GM18861 (cell line): ENCODE measurements at regions not wholly inside any gene's neighbourhood (a gene's known extent, or its start where the extent isn't known, plus 50 kb on each side); places are given as distances from the start of the nearest gene placed in this dataset.

Experiments used
- ATAC-seq: cut with Tn5 transposase; IDR thresholded peaks from one replicate; pipeline ENCODE4 v1.9.1; 2021; ENCODE audit not compliant: unreplicated experiment

DNA sequence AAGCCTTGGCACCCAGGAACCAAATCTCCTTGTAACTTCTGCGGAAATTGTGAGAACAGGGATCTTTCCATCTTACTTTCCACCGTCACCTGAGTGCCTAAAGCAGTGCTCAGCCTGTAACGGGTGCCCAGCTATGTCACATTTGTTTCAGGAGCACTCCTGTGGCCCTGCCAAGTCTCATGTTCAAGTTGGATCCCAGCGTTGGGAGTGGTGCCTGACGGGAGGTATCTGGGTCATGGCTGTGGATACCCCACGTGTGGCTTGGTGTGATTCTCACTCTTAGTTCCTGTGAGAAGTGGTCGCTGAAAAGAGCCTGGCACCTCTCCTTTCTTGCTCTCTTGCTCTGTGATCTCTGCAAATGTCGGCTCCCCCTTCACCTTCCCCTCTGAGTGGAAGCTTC is 114.9 kb downstream of the UQCRFS1 start:
- no peak for ATAC-seq

DNA sequence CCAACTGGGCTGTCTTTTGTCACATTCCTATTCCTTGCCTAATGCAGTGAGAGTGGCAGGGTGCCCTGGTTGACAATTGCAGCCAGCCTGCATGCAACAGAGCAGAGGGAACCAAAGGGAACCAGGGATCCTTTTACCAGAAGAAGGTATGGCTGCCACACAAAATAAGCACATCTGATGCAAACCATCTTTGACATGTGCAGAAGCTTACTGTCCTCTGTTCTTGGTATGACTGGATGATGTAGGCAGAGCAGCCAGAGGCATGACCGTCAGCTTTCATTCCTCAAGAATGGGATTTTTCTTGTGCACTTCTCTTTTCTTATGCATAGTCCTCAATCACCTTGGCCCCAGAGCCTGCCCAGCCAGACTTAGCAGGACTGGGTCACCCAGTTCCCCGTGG is 116.1 kb downstream of the UQCRFS1 start:
- ATAC-seq = no peak

DNA sequence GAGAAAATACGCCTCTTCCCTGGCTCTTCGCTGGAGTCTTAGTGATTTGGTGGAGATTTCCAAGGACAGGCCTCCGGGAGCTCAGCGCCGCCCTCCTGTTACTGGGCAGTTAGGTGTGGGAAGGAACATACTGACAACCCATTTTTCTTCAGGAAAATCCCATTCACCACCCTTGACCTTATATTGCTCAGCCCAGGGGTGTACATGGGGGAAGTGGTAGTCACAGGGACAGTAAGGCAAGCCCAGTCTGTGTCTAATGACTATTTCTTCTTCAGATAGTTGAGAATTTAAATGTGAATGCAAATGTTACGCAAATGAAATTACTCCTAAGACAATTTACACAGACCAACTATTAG is 119.4 kb downstream of the UQCRFS1 start:
- ATAC-seq = no peak

DNA sequence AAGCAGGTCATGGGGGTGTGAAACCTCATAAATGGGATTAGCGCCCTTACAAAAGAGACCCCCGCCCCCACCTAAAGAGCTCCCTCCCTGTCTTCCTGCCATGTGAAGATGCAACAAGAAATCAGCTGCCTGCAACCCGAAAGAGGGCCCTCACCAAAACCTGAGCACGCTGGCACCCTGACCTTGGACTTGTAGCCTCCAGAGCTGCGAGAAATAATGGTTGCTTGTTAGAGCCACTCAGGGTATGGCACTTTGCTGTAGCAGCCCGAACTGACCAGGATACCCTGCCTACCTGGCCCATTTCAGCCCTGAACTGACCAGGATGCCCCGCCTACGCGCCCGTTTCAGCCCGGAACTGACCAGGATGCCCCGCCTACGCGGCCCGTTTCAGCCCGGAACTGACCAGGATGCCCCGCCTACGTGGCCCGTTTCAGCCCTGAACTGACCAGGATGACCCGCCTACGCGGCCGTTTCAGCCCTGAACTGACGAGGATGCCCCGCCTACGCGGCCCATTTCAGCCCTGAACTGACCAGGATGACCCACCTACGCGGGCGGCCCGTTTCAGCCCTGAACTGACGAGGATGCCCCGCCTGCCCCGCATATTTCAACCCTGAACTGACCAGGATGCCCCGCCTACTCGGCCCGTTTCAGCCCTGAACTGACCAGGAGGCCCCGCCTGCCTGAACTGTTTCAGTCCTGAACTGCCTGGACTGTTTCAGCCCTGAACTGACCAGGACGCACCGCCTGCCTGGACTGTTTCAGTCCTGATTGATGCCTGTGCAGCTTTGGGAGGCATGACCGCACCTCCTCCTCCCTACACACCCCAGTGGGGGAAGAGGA is 120.0 kb downstream of the UQCRFS1 start:
- ATAC-seq = no peak

DNA sequence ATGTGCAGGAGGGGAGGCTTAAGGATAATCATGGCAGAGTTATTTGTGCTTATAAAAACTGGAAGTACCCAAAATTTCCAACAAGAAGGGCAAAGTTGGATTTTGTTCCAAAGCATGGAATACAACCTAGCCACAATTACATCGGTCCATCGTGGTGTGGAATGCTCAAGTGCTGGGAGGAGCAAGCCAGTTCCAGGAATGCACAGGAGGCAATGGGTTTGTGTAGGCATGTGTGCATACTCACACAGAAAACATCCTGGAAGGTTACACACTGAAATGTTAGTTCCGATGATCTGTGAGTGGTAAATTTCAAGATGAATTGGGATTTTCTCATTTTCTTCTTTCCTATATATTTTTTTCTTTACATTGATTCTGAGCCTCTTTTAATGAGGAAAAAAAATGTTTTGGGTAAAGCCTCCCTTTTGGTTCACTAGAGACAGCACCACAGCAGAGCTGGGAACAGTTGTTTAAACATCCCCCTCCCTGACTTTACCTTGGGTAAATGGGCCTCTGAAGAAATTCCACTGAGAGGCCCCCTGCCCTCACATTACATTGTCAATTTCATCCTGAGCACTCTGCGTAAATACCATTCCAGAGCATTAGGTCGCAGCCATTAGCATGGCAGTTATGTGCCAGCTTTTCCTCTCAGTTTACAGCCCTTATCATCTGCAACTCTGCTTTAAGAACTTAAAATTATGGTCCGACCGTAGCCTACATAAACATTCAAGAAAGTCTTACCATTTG is 122.0 kb downstream of the UQCRFS1 start:
- no peak for ATAC-seq

DNA sequence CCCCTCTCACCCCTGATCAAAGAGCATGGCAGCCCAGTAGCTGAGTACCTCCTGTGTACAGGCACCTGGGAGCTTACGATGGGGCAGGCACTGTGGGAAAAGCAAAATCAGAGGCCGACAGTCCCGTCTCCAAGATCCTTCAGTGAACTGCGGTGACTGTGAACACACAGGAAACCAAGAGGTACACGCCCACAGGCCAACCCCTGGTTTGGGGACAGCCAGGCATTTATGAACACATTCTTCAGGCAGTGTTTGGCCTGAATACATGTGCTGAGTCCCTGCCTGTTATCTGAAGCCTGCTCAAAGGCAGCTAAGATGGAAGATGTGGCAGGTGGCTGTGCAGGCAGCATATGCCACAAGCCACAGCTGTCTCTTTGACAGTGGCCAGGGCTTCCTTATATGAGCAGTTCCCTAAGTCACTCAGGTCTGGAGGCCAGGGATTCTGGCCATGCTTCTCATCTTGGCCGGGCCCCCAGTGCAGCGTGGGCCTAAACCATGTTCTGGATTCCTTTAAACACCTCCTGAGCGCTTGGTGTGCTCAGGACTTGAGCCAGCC is 123.6 kb downstream of the UQCRFS1 start:
- ATAC-seq = no peak

DNA sequence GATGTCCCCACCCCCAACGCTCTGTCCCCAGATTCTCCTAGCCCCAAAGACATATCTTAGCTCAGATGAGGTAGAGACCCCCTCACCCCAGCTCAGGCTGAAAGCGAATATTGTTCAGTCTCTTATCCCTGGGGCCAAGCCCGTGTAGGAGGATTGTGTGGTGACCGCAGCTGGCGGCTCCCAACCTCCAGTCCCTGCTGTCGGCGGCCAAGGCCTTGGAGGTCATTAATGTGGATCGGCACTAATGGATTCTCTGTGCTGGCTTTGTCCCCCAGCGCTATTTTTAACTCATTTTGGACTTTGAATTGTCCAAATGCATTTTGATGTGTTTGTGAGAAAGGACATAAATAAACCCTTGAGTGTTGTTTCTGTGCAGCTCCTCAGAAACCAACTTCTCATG is 124.2 kb downstream of the UQCRFS1 start:
- no peak for ATAC-seq

DNA sequence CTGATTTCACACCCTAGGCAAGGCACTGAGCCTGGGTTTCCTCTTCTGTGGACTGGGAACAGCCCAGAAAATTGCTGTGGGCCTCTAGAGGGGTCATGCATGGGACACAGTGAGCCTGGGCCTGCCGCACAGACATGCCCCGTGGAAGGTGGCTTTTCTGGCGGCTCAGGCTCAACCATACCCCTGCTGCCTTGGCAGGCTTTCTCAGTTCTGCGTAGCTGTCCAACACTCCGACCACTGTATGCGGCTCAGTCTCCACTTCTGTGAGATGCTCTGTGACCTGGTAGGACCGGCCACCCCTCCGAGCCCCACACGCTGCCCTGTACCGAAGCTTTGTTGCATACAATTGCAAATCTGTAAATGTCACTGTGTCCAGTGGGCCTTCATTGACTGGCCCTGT is 126.3 kb downstream of the UQCRFS1 start:
- ATAC-seq = no peak

DNA sequence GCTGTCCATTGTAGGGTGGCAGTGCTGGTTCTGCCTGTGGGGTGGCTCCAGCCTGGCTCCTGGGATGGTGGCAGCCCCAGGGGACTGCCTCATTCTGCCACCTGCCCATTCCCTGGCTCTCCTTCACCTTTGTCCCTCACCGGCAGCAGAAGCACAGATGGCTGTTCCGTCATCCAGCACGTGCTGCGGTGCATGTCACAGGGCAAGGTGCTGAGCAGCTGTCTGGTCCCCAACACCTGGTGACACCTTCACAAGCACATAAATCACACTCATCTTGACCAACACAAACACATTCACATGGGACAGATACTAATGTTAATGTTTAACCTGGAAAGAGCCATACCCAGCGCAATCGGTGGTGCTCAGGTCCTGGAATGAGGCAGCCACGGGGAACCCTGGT is 126.8 kb downstream of the UQCRFS1 start:
- no peak for ATAC-seq

DNA sequence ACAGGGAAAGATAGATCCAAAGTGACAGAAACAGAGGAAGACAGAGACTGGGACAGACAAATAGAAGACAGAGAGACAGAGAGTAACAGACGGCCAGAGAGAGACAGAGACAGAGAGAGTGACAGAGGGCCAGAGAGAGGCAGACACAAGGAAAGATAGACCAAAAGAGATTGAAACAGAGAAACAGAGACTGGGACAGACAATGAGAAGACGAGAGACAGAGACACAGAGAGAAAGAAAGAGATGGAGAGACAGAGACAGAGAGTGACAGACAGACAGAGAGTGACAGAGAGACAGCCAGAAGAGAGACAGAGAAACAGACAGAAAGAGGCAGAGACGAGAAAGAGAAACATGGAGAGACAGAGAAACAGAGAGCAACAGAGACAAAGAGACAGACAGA is 127.3 kb downstream of the UQCRFS1 start:
- ATAC-seq = no peak

DNA sequence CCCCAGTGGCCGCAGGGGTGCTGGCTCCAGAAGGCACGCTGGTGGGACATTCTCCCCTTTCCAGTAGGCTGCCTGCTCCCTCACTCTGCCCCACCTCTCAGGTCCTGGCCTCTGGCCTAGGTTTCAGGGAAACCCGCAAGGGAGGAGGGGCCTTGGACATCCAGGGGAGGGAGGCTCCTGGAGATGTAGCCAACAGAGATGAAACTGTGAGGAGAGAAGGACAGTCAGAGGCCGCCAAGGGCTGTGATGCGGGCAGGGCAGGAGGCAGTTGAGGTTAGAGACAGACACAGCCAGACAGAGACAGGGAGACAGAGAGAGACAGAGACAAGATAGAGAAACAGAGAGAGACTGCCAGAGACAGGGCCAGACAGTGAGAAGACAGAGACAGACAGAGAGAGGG is 127.7 kb downstream of the UQCRFS1 start:
- no peak for ATAC-seq

DNA sequence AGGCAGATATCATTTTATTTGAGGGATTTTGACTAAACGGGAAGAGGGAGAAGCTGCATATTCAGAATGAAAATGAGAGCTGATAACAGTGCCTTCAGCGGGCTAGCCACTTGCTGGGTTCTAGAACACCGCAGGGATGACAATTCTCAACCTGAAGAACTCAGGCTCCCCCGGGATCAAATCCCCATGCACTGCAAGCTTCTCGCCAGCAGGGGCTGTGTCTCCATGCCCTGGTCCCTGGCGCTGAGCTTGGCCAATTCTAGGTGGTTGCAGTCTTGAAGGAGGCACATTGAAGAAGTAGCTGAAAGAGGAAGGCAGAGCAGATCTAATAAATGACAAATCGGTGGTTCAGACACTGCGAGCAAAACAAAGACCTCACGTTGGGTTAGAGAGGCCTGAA is 128.7 kb downstream of the UQCRFS1 start:
- no peak for ATAC-seq

DNA sequence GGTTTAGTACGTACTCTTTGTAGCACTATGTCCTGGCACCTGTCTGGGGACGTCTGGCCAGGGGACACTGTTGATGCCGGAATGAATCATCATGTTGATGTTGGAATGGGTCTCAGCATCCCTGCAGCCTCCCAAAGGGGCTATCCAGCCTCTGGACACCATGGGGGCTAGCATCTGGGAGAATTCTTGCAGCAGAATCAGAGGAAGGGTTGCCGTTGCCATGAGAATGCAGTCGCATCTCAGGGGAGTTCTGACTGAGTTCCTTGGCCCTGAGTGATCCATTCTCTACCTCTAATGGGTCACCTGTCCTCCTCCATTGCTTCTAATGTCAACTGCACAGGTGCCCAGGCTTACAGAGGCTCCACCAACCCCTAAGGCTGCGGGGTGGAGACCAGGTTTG is 129.1 kb downstream of the UQCRFS1 start:
- no peak for ATAC-seq

DNA sequence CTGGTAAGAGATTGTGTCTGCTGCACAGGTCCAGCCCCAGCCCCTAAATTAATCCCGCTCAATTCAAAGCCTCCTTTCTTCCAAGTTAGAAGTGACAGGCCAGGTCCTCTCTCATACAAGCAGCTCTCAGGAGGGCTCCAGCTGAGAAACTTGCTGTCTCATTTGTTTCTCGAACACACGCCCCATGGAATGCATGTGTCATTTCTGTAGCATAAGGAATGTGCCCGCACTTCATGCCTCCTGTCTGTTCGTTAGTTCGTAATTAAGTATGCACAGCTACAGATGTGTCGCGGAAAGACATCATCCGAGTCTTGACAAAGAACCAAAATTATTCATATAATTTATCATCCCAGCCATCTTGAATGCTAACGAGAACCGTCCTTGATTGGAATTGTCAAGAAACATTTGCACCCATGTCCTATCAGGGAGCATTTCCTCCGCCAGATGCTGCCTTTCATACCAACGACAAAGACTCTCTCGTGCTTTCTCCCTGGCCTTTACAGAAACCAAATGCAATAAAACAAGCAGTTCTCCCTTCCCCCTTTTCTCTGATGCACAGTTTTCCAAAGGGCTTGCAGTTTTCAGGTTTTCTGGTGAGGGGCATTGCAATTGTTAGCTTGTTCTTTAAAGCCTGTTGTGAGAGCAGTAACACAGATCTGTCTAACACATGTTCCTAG is 133.5 kb downstream of the UQCRFS1 start:
- no peak for ATAC-seq

DNA sequence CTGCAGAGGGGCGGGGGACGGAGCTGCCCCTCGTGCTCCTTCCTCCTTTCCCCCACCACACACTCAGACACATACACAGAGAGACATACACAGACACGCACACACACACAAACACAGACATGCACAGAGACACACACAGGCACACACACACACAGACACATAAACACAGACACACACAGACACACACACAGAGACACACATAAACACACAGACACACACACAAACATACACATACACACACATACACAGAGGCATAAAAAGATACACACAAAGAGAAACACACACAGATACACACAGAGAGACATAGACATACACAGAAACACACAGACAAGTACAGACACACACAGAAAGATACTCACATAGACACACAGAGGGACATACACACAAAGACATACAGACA is 136.0 kb downstream of the UQCRFS1 start:
- ATAC-seq = no peak

DNA sequence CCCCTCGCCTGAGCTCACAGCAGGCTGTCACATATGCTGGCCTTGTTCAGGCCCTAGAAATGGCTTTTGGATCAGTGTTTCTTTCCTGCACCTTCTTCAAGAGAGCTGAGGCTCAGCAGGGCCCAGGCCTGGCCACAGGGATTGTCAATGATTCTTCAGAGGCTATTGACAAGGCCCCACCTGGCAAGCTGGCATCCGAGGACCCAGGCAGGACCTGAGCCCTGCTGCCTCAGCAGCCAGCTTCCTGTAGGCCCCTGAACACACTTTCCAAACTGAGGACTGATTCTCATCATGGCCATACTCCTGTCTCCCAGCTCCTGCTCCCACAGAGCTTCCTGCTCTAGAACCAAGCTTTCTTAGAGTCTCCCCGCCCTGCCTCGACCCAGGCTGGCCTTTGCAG is 136.8 kb downstream of the UQCRFS1 start:
- ATAC-seq = no peak

DNA sequence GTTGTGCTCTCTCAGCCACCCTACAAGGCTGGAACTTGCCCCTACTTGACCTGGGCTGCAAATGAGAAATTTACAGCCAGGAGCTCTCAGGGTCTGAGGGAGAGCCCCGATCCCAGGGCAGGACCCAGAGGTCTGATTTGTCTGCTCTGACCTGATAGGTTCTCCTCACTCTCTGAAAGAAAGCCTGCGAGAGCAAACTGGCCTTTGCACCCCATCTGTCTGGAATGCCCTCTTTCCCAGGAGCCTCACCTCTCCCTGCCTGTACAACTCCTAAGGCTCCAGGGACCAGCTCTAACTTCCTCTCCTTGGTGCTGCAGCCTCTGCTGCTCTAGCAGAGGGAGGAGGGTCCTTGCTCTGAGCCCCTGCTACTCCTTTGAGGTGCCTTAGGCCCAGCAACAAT is 137.8 kb downstream of the UQCRFS1 start:
- no peak for ATAC-seq

DNA sequence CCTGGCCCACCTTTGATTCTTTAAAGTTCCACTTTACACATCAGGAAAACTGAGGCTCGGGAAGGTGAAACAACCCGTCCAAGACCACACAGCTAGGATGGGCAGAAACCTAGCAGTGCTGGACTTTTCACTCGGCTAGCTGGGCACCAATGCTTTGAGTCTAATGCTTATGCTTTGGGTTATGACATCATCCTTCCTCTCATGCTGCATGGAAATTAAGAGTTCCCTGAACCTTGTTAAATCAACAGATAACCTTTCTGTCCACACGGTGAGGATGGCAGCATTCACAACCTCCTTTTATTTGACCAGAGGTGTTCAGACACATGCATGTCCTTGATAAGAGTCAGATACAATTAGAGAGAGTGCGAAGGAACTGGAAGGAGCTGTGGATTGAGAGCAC is 138.4 kb downstream of the UQCRFS1 start:
- no peak for ATAC-seq

DNA sequence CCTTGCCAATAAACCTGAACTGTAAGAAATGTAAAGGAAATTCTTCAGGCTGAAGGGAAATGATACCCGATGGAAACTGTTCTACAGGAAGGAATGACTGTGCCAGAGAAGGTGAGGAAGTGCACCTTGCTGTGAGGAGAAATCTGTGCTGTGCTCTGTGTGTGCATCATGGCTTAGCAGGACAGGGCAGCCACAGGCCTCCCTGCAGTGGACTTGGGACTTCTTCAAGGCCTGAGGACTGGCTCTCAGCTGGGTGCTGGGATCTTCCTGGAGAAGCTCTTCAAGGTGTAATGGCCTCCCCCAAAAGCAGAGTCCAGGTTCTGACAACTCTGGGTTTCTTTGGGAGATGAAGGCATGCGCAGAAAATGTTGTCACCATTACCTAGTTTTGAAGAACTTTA is 145.1 kb downstream of the UQCRFS1 start:
- no peak for ATAC-seq

DNA sequence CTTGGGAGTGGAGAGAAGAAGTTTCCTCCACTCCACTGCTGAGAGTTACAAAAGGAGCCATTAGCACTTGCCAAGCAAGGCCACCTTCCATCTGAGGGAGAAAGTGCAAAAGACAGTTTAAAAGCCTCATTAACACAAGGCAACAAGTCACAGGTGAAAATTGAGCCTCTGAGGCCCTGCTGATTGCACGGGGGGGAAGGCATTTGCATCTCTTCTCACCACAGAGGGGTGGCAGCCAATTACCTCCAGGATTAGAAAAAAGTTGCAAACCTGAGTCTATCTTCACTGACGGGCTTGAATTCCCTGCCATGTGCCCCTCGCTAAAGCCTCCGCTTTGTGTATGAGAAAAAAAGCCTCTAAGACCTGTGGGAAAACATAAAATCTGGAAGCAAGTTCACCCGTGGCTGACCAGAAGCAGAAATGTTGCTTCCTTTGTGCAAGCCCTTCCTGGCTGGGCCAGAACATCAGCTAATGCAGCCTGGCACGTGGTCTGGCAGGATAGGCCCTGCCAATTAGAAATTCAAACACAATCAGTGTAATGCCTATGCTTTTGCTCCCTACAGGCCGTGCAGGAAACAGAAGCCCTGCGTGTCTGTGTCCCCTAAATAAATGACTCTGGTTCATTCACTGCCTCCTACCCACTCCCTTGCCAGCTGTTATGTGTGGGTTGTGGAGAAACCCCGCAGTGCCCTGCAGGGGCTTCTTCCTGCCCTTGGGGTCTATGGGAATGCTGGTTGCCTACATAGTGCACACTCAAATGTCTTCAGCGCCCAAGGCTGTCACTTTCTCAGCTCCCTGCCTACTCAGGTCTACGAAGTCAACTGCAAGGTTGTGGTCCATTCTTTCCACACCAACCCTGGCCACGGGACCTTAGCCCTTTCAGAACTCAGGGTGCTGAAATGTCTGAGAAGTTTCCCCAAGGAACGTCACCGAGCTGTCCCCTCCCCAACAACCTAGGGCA is 150.2 kb downstream of the UQCRFS1 start:
- ATAC-seq = no peak
